SK-N-SH treated with all-trans-retinoic acid at 6 μM for 48 hours (cell line): ENCODE measurements at regions not wholly inside any gene's neighbourhood (a gene's known extent, or its start where the extent isn't known, plus 50 kb on each side); places are given as distances from the start of the nearest gene placed in this dataset.
A peak's percentile ranks its signal among the peaks of the same experiment; 100 is the strongest.

Source experiments
- ATAC-seq: fragments of 200-7000 bp; cut with Tn5 transposase; 3 replicates; pipeline ENCODE4 v1.9.1; 2020; ENCODE audit warnings: mild to moderate bottlenecking, moderate library complexity
- ARNTL ChIP-seq: fragments of 450-650 bp; formaldehyde crosslinking; IDR thresholded peaks from 2 replicates; pipeline ENCODE4 v1.5.0; 2020; ENCODE audit warnings: low read depth, mild to moderate bottlenecking, moderate library complexity, borderline replicate concordance
- BACH2 ChIP-seq: fragments of 250-450 bp; sonication (Bioruptor Pico); IDR thresholded peaks from 2 replicates; pipeline ENCODE4 v1.9.0; 2021; ENCODE audit warnings: mild to moderate bottlenecking, borderline replicate concordance
- ESRRG ChIP-seq: fragments of 250-450 bp; sonication (Bioruptor Pico); IDR thresholded peaks from 2 replicates; pipeline ENCODE4 v1.6.1; 2021; ENCODE audit warnings: mild to moderate bottlenecking
- GLIS3 ChIP-seq: fragments of 250-450 bp; sonication (Bioruptor Pico); IDR thresholded peaks from 2 replicates; pipeline ENCODE4 v1.5.0; 2020; ENCODE audit warnings: mild to moderate bottlenecking, moderate library complexity
- ISL1 ChIP-seq: fragments of 250-450 bp; sonication (Bioruptor Pico); IDR thresholded peaks from 2 replicates; pipeline ENCODE4 v2.1.2; 2022; ENCODE audit warnings: mild to moderate bottlenecking, moderate library complexity
- PPARA ChIP-seq: fragments of 250-450 bp; sonication (Bioruptor Pico); IDR thresholded peaks from 2 replicates; pipeline ENCODE4 v1.5.0; 2020; ENCODE audit warnings: mild to moderate bottlenecking, borderline replicate concordance
- RARB ChIP-seq: fragments of 250-450 bp; sonication (Bioruptor Pico); IDR thresholded peaks from 2 replicates; pipeline ENCODE4 v1.8.0; 2021; ENCODE audit warnings: mild to moderate bottlenecking, moderate library complexity
- SNAI2 ChIP-seq: fragments of 250-450 bp; sonication (Bioruptor Pico); IDR thresholded peaks from 2 replicates; pipeline ENCODE4 v1.5.0; 2020; ENCODE audit warnings: mild to moderate bottlenecking, moderate library complexity
- TCF4 ChIP-seq: fragments of 250-450 bp; sonication (Bioruptor Pico); IDR thresholded peaks from 2 replicates; pipeline ENCODE4 v1.8.0; 2021; ENCODE audit warnings: mild to moderate bottlenecking, moderate library complexity, borderline replicate concordance
- ZC3H10 ChIP-seq: fragments of 250-450 bp; sonication (Bioruptor Pico); IDR thresholded peaks from 2 replicates; pipeline ENCODE4 v1.5.1; 2021; ENCODE audit warnings: mild to moderate bottlenecking, moderate library complexity
- ZFP3 ChIP-seq: fragments of 250-450 bp; sonication (Bioruptor Pico); IDR thresholded peaks from 2 replicates; pipeline ENCODE4 v1.5.0; 2020; ENCODE audit warnings: mild to moderate bottlenecking, moderate library complexity
- ZFP30 ChIP-seq: fragments of 450-650 bp; formaldehyde crosslinking; IDR thresholded peaks from 2 replicates; pipeline ENCODE4 v1.5.0; 2022; ENCODE audit warnings: mild to moderate bottlenecking, moderate library complexity
- ZNF565 ChIP-seq: fragments of 450-650 bp; formaldehyde crosslinking; conservative IDR thresholded peaks from 2 replicates; pipeline ENCODE4 v1.5.0; 2020; ENCODE audit warnings: low read depth, mild to moderate bottlenecking, moderate library complexity
- ZNF70 ChIP-seq: fragments of 450-650 bp; formaldehyde crosslinking; IDR thresholded peaks from 2 replicates; pipeline ENCODE4 v1.5.0; 2020; ENCODE audit warnings: mild to moderate bottlenecking, moderate library complexity
- ZNF8 ChIP-seq: fragments of 450-650 bp; formaldehyde crosslinking; IDR thresholded peaks from 2 replicates; pipeline ENCODE4 v1.5.0; 2020; ENCODE audit warnings: mild to moderate bottlenecking, moderate library complexity
- TF ChIP-seq, protein P1 (sequence below): fragments of 250-450 bp; sonication (Bioruptor Pico); IDR thresholded peaks from 2 replicates; pipeline ENCODE4 v1.8.0; 2020; ENCODE audit warnings: mild to moderate bottlenecking, moderate library complexity, borderline replicate concordance
- TF ChIP-seq, protein P2 (sequence below): fragments of 250-450 bp; sonication (Bioruptor Pico); IDR thresholded peaks from 2 replicates; pipeline ENCODE4 v1.8.0; 2021; ENCODE audit warnings: low read depth, mild to moderate bottlenecking, moderate library complexity, borderline replicate concordance
- TF ChIP-seq, protein P3 (sequence below): fragments of 250-450 bp; sonication (Bioruptor Pico); IDR thresholded peaks from 2 replicates; pipeline ENCODE4 v1.5.1; 2020; ENCODE audit warnings: low read depth, mild to moderate bottlenecking, moderate library complexity
- TF ChIP-seq, protein P4 (sequence below): fragments of 250-450 bp; sonication (Bioruptor Pico); IDR thresholded peaks from 2 replicates; pipeline ENCODE4 v1.5.0; 2020; ENCODE audit warnings: mild to moderate bottlenecking, moderate library complexity
- TF ChIP-seq, protein P5 (sequence below): fragments of 250-450 bp; sonication (Bioruptor Pico); IDR thresholded peaks from 2 replicates; pipeline ENCODE4 v1.5.1; 2021; ENCODE audit warnings: mild to moderate bottlenecking, moderate library complexity

DNA sequence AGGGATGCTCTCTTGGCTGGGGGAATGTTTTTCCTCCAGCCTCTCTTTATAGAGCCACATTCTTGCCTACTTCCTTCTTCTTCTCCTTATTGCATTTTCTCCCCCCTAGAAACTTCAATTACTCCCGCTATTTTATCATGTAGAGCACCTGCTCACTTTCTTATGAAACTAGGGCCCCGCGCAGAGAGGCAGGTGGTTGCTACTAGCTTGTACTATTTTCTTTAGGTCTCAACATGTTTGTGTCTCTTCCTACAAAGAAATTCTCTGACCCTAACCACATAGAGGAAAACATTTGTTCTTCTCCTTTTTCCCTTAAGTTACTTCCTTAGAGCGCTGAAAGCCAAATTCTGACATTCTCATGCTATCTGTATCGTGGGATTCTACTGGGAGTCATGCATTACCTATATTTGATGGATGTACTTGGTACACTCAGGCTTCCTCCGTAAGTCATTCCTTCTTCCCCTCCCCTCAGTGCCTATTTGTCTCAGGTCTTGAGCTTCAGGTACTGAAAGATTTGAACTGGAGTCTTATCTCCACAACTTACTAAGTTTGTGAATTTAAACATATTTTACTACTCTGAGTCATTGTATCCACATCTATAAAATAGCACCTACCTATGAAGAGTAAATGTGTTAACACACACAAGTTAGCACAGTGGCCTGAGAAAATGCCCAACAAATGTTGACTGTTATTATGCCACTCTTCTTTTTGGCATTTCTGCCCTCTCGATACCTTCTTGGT lies 159.1 kb upstream of the LEF1 start:
- TF ChIP-seq BACH2: no peak
- TF ChIP-seq ARNTL: no peak
- no peak for TF ChIP-seq RARB (CRISPR knock-in tag)
- TF ChIP-seq GLIS3 (CRISPR knock-in tag): no peak
- no peak for TF ChIP-seq ZNF70 (CRISPR knock-in tag)
- TF ChIP-seq SNAI2 (CRISPR knock-in tag): no peak
- TF ChIP-seq ZFP3 (CRISPR knock-in tag): no peak
- TF ChIP-seq PPARA: no peak
- TF ChIP-seq, protein P1, sequence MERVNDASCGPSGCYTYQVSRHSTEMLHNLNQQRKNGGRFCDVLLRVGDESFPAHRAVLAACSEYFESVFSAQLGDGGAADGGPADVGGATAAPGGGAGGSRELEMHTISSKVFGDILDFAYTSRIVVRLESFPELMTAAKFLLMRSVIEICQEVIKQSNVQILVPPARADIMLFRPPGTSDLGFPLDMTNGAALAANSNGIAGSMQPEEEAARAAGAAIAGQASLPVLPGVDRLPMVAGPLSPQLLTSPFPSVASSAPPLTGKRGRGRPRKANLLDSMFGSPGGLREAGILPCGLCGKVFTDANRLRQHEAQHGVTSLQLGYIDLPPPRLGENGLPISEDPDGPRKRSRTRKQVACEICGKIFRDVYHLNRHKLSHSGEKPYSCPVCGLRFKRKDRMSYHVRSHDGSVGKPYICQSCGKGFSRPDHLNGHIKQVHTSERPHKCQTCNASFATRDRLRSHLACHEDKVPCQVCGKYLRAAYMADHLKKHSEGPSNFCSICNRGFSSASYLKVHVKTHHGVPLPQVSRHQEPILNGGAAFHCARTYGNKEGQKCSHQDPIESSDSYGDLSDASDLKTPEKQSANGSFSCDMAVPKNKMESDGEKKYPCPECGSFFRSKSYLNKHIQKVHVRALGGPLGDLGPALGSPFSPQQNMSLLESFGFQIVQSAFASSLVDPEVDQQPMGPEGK (CRISPR knock-in tag): no peak
- TF ChIP-seq ZFP30: no peak
- TF ChIP-seq ISL1 (CRISPR knock-in tag): no peak
- no peak for TF ChIP-seq TCF4 (CRISPR knock-in tag)
- TF ChIP-seq, protein P2, sequence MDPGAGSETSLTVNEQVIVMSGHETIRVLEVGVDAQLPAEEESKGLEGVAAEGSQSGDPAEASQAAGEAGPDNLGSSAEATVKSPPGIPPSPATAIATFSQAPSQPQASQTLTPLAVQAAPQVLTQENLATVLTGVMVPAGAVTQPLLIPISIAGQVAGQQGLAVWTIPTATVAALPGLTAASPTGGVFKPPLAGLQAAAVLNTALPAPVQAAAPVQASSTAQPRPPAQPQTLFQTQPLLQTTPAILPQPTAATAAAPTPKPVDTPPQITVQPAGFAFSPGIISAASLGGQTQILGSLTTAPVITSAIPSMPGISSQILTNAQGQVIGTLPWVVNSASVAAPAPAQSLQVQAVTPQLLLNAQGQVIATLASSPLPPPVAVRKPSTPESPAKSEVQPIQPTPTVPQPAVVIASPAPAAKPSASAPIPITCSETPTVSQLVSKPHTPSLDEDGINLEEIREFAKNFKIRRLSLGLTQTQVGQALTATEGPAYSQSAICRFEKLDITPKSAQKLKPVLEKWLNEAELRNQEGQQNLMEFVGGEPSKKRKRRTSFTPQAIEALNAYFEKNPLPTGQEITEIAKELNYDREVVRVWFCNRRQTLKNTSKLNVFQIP: no peak
- no peak for TF ChIP-seq ZNF8
- TF ChIP-seq, protein P3, sequence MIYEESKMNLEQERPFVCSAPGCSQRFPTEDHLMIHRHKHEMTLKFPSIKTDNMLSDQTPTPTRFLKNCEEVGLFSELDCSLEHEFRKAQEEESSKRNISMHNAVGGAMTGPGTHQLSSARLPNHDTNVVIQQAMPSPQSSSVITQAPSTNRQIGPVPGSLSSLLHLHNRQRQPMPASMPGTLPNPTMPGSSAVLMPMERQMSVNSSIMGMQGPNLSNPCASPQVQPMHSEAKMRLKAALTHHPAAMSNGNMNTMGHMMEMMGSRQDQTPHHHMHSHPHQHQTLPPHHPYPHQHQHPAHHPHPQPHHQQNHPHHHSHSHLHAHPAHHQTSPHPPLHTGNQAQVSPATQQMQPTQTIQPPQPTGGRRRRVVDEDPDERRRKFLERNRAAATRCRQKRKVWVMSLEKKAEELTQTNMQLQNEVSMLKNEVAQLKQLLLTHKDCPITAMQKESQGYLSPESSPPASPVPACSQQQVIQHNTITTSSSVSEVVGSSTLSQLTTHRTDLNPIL: no peak
- no peak for TF ChIP-seq ESRRG (CRISPR knock-in tag)
- TF ChIP-seq ZNF565: no peak
- TF ChIP-seq, protein P4, sequence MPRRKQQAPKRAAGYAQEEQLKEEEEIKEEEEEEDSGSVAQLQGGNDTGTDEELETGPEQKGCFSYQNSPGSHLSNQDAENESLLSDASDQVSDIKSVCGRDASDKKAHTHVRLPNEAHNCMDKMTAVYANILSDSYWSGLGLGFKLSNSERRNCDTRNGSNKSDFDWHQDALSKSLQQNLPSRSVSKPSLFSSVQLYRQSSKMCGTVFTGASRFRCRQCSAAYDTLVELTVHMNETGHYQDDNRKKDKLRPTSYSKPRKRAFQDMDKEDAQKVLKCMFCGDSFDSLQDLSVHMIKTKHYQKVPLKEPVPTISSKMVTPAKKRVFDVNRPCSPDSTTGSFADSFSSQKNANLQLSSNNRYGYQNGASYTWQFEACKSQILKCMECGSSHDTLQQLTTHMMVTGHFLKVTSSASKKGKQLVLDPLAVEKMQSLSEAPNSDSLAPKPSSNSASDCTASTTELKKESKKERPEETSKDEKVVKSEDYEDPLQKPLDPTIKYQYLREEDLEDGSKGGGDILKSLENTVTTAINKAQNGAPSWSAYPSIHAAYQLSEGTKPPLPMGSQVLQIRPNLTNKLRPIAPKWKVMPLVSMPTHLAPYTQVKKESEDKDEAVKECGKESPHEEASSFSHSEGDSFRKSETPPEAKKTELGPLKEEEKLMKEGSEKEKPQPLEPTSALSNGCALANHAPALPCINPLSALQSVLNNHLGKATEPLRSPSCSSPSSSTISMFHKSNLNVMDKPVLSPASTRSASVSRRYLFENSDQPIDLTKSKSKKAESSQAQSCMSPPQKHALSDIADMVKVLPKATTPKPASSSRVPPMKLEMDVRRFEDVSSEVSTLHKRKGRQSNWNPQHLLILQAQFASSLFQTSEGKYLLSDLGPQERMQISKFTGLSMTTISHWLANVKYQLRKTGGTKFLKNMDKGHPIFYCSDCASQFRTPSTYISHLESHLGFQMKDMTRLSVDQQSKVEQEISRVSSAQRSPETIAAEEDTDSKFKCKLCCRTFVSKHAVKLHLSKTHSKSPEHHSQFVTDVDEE (CRISPR knock-in tag): no peak
- ATAC-seq: no peak

DNA sequence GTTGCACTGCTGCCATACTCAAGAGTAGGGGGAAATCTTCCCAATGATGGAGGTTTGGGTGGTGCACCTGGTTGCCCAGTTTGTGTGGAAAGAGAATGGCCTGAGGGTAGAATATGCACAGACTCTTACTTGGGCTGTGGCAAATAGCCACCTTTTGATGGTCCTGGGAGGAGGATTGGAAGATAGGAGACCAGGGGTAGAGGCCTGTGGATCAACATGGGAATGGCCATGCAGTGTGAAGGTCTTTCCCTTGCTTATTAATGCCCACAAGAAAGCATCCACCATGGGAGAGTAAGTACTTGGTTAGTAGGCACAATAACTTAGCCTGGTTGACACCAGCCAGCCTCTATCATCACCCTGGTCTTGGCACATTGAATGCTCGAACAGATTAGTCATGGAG lies 156.8 kb upstream of the LEF1 start:
- TF ChIP-seq ZNF8 (no peak), SNAI2 (CRISPR knock-in tag) (no peak), ESRRG (CRISPR knock-in tag) (no peak), ZNF70 (CRISPR knock-in tag) (no peak)
- ATAC-seq: no peak

DNA sequence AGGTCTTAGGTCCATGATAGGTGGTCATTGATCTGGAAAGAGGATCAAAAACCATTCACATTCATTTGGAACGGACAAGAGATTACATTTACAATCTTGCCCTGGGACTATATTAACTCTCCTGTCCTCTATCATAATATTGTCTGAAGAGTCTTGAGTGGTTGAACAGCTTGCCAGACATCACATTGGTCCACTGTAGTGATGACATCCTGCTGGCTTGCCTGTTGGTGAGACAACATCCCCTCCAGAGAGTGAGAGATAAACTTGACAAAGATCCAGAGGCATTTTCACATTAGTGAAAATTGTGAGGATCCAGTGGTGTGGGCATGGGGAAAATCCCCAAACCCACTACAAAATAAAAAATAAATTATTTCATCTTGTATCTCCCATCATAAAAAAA lies 155.7 kb upstream of the LEF1 start:
- TF ChIP-seq ZFP30 (no peak), TCF4 (CRISPR knock-in tag) (no peak), ARNTL (no peak)
- TF ChIP-seq, all 23 proteins: peak for 0
- no peak for ATAC-seq

DNA sequence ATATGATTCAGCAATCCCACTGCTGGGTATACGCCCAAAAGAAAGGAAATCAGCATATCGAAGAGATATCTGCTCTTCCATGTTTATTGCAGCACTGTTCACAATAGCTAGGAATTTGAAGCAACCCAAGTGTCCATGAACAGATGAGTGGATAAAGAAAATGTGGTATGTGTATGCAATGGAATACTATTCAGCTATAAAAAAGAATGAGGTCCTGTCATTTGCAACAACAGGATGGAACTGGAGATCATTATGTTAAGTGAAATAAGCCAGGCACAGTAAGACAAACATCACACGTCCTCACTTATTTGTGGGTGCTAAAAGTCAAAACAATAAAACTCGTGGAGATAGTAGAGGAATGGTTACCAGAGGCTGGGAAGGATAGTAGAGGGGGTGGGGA lies 153.8 kb upstream of the LEF1 start:
- no peak for ATAC-seq

DNA sequence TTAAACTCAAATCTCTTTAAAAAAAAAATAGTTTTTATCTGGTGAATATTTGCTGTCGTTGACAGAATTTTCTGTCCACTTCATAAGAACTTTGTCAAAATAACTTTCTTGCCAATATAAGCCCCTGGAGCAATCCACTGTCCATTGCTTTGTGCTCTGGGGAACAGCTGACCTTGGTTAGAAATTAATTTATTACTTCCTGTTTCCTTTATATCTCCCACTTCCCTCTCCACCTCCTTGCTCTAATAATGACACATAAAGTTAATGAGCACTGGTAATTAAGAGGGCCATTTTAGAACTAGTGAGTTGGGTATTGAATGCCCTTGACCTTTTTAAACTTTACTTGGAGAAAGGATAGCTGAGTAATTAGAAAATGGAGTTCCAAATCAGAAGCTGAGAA lies 151.3 kb upstream of the LEF1 start:
- TF ChIP-seq, protein P4 (CRISPR knock-in tag): no peak
- TF ChIP-seq, protein P1 (CRISPR knock-in tag): no peak
- TF ChIP-seq, protein P5, sequence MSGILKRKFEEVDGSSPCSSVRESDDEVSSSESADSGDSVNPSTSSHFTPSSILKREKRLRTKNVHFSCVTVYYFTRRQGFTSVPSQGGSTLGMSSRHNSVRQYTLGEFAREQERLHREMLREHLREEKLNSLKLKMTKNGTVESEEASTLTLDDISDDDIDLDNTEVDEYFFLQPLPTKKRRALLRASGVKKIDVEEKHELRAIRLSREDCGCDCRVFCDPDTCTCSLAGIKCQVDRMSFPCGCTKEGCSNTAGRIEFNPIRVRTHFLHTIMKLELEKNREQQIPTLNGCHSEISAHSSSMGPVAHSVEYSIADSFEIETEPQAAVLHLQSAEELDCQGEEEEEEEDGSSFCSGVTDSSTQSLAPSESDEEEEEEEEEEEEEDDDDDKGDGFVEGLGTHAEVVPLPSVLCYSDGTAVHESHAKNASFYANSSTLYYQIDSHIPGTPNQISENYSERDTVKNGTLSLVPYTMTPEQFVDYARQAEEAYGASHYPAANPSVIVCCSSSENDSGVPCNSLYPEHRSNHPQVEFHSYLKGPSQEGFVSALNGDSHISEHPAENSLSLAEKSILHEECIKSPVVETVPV: no peak
- TF ChIP-seq BACH2: no peak
- no peak for ATAC-seq

More for the DNA sequence above, 153.8 kb upstream of the LEF1 start:
- TF ChIP-seq ZC3H10 (CRISPR knock-in tag) (no peak), ZNF8 (peak; percentile 95)
